GM19240 (cell line): ENCODE measurements at regions not wholly inside any gene's neighbourhood (a gene's known extent, or its start where the extent isn't known, plus 50 kb on each side); places are given as distances from the start of the nearest gene placed in this dataset.

Experiments used
- DNase-seq: peaks from one replicate; pipeline ENCODE4 v3.0.0; 2011; ENCODE audit warnings: low spot score; ENCODE audit not compliant: insufficient read length

DNA sequence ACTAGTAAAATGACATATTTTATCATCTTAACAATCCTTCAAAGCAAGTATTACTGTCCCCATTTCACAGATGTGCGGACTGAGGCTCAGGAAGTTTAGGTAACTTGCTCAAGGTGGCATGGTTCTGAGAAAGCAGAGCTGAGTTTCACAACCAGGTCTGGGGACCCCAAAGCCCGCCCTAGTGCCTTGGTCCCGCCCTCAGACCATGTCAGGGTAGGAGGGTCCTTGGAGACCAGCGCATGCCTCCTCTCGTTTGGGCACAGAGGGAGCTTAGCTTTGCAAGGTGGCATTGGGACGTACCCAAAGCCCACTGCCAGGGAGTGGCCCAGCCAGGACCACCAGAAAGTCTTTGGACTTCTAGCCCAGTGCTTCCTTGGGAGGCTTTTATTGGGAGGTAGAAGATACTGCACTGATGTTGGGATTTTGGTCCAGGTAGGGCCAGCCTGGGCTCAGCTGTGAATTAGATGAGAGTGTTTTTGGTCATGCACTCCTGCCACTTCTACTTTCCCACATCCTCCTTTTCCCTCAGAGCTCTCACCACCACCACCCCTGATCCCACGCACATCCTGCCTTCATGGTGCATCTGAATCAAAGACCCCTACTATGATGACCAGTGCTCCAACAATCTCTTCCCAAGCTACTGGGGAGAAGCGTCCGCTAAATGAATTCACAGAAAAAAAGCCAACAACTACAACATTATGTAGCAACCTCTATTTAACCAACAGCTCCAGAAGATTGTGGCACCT, 307.9 kb downstream of the TLE3 start:
- no peak for DNase-seq

DNA sequence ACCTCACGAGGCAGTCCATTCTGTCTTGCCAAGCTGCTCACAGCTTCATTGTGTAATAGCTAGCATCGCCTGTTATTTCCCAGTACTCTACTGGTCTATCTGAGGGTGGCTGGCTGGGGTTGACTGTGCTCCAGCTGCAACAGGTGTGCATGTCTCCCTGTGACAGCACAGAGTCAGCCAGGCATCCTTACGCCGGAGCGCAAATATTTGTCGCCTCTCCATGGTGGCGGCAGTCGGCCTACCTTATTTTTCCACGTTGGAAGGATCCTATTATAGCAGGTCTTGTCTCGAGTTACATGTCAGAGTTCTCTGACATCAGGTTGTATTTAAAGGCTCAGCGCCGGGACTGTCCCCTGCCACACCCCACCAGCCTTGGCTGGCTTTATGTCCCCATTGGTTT, 307.1 kb downstream of the TLE3 start:
- DNase-seq = no peak

DNA sequence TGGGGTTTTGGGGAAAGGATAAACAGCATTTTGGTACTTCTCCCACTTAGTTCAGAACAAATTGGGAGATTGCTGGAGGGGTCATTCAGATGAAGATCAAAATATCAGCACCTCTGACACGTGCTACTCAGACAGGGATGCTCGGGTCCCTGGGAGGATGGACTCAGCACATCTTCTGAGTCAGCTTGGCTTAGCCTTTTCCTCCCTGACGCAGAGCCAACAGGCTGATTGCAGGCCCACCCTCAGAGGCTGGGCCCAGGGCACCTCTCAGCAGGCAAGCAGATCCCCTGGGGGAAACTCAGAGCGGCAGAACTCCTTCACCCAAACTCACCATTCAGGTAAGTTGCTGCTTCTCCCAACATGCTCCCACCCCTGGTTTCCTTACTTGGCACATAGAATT, 304.9 kb downstream of the TLE3 start:
- DNase-seq = no peak

DNA sequence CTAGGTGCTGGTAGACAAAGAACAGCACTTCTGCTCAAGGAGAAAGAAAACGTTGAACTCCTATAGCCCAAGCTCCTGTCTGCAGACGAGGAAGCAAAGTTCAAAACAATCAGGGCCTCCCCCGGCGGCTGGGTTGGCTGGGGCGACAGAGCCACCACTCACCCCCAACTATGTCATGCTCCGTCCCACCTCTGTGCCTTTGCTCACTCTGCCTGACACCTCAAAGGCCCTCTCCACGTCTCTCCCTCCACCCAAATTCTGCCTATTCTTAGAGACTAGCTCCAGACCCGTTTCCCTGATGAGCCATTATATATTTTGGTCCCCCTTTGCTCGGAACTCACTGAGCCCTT, 304.3 kb downstream of the TLE3 start:
- DNase-seq = no peak

DNA sequence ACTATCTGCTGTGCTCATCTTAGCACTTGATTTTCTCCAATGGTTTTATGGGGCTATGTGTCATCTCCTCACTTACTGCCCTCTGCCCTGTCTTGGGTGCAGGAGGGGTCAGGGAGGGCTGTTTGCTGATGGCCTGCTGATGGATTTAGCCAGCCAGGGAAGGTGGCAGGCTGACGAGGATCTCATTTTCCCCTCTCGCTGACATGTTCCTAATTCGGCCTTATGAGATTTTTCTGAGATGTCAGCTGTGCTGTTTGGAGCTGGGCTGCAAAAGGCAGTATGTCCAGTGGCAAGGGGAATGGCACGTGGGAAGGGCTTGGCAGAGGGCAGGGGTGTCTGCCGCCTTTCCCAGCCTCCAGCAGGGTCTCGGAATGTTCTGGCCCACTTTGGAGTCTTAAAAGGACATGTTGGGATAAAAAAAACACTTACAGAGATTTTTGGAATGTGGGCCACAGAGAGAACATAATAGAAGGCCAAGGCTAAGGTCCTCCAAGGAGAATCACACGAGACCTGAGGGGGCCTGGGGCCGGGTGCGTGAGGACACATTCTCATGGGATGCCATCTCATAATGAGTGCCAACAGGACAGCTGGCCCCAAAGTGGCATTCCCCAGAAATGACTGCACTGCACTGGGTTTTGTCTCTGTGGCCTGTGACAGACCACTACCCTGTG, 303.8 kb downstream of the TLE3 start:
- DNase-seq = no peak

DNA sequence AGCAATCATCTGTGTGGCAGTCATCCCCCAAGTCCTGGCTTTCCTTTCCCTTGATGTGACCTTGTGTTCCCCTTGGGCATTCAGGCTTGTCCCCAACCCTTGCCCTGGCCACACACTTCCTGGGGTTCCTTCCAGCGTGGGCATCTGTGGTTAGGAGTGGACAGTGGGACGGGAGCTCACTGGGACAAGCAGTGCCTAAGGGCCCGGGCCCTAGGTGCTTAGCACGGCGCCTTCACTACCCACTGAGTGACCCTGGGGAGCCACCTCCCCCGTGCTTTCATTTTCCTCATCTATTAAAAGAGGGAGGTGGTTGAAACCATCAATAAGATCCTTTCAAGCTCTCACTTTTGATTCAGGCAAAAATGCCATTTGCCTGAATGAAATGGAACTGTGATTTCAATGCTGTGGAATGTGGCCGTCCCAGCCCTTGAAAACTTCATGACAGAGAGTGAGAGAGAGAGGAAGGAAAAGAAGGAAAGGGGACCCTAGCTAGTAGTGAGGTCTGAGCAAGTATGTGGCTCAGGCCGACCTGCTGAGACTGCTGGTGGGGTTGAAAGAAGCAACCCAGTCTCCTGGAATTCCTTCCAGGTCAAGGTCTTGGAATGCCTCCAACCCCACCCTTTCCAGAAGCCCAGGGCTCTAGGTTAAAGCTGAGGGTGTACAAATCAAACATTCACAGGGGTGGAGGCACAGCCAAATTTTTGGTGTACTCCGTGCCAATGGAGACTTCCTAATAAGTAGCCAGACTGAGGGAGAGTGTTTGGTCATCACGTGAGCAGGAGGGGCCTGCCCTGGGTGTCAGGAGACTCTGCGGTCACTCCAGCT, 302.9 kb downstream of the TLE3 start:
- no peak for DNase-seq

DNA sequence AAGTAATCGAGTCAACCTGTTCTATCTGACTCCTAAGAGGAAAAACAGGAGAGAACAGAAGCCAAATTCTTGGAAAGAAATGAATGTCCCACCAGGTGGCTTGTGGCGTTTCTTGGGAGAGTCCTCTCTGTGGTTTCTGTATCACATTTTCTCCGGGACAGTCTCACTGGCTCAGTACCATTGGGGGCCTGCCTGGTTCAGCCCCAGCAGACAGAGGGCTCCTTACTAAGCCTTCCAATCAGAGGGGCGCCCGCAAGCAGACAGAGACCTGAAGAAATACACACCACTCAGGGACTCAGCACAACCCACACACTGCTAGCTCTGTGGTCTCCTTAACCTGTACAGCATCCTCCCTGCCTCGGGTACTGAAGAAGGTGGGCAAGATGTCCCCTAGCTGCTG, 302.1 kb downstream of the TLE3 start:
- no peak for DNase-seq

DNA sequence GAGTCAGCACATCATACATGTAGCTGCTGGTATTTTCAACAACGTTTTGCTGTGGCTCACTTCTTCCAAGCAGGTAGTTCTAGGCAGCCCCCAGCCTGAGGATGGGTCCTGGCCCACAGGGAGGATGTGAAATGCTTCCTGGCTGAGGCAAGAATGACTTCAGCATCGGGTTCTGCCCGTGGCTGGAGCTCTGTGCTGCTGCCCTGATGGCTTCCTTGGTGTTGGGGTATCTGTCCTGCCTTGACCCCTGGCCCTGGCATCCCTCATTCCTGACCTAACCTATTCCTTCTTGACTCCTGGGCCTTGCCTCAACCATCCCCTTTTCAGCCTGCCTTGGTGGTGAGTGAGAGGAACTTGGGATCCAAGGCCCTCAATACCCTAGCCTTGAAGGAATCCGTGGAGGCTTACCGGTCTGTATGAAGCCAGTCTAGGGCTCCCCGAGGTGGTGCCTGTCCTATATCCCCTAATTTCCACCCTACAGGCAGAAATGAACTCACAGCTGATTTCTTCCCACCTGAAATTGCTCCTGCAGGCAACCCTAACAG, 300.6 kb downstream of the TLE3 start:
- DNase-seq = no peak

DNA sequence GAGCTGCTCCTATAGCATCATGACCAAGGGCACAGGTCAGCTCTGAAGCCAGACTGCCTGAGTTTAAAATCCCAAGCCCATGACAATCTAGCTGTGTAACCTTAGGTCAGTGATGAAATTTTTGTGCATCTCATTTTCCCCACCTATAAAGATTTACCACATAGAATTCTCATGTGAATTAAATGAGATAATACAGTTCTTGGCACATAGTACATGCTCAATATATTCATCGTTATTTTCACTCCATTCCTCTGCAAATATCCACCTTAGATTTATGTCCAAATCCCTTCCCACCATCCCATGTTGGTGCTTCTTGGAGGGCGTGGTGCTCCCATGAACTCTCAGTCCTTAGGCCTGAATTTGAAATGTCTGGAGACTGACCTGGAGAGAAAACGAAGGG, 300.1 kb downstream of the TLE3 start:
- no peak for DNase-seq

DNA sequence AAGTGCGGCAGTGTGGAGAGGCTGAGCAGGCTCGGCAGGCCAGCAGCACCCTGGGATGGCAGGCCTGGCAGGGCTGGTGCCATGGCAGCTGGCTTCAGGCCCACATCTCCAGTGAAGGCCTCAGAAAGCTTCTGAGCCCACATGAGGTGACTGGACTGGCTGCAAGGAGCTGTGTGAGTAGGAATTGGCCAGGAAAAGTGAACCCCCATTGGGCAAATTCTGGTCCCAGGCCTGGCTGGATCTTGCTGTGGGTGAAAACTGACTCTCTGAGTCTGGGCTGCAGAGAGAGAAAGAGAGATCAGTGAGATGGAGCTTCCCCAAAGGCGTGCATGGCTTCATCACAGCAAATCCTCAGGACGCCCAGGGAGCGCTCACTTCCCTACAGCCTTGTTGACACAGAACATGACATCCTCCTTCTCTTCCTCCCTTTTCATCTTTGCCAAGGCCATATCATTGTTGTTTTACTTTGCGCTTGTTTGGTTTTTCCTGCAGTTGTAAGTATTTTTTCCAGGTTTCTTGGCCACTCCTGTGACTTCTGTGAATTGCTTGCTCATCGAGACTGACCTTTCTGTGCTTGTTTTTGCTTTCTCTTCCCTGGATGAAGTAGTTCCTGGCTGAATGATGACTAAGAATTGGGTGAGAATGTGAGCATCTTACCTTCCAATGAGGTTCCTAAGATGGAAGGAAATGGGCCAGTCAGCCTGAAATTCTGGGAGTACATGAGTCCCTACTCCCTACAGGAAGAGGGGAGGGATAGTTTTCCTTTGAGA, 299.1 kb downstream of the TLE3 start:
- no peak for DNase-seq

DNA sequence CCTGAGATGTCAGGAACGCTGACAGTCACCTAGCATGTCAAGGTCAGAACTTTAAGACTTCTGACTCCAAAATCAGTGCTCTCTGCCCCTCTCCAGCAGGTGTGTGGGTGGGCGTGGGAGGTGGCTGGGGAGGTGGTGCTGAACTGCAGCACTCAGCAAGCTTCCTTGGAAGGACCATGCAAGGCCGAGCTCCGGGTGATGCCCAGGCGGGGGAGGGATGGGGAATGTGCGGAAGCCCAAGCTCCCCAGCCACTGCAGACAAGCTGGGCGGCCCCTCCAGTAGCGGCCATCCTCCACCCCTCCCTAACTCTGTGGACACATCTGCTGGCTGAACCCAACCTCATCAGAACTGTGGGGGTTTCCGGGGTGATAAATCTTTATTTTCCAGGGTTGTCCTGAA, 296.6 kb downstream of the TLE3 start:
- no peak for DNase-seq

DNA sequence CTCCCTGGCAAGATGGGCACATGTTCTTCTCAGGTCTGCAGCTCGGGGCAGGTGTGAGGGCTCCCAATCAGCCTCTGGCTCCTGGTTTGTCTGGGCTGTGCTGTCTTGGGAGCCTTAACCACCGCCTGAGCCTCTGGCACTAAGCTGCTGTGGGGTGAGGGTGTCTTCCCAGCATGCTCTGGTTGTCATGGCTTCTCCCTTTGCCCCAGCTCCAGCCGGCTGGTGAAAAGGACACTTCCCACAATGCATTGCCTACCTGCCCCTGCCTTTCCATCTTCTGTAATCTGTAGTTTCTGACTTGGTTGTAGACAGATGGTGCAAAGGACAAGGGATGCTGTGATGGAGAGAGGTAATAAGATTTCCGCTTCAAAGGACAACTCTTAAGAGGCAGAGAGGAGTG, 295.3 kb downstream of the TLE3 start:
- no peak for DNase-seq

DNA sequence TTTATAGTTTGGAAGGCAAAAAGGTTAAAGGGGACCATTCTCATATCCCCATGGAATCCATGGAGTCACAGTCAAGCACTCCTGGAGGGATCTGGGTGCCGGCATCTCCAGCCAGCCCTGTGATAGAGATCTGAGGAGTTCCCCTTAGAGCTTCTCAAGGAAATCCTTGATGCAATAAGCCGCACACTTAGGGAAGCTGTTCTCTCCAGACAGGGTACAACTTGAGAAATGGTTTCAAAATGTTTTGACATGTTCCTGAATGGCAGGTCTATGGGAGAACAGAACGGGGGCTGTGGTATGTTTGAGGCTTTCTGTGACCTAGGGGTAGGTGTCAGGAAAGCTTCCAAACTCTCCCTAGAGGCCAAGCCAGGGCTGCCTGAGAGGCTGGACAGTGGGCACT, 292.9 kb downstream of the TLE3 start:
- DNase-seq = no peak

DNA sequence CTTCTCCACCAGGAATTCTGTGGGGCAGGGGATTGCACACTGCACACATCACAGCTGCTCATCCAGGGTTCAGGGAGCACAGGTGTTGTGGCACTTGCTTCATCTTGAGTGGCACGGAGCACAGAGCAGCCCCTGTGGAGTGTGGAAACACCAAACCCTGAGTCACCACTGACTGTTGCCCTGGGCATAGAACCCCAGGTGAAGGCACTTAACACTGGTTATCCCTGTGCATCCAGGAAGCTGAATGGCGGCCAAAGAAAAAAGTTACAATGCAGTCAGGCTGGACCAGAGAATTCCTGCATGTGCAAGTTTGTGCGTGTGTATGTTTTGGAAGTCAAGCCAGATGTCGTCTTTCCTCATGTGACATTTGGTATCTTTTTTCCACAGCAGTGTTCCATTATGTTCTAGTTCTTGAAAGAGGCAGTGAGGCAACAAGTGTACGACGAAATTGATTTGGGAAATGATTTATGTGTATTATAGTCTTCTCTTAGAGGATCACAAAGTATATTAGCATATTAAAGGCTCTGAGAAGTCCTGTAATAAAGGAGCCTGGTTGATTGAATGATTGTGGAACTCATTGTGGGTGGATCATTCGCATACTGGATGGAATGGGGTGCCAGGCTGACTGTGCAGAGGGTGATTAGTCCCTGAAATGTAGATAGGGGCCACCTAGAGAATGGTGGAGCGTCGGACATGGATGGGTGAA, 292.3 kb downstream of the TLE3 start:
- no peak for DNase-seq

DNA sequence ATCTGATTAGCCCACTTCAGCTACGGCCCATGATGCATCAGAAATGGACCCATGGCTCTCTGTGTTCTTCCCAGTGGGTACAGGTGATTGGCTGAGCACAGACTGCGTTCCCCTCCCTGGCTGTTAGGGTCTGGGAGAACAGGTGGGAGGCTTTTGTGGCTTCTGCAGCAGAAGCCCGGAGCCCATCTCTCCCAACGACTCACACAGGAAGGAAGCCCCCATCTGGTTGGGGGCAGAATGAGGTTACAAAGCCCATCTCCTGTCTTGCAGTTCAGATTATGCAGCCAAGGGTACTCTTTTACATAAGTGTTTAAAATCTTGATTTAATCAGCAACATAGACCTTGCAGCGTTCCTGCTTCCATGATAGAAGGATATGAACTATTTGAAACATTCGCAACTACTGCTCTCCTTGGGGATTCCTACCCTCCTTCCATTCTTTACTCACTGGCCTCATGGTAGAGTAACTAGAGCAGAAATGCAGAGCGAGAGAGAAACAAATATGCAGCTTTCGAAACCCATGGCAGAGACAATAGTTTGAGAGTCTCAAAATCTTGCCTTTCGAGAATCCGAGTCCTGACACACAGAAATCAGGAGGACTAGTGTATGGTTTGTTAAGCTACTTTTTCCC, 291.3 kb downstream of the TLE3 start:
- DNase-seq = no peak

DNA sequence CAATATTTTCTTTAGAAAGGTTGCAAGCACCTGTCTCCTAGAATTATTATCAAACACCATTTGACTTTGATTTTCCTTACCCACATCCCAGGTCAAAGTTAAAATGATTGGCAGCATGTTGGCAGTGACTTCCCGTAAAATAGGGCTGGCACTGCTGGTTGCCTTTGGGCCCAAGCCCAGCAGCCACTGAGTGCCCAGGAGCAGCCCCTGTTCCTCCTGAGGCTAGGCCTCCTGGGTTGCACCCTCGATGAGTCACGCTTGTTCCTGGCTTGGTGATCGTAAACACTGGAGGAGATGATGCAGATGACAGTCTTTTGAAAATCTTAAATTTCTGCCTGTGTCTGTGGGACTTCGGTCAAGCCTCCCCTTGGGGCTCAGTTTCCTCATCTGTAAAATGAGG, 290.0 kb downstream of the TLE3 start:
- no peak for DNase-seq

DNA sequence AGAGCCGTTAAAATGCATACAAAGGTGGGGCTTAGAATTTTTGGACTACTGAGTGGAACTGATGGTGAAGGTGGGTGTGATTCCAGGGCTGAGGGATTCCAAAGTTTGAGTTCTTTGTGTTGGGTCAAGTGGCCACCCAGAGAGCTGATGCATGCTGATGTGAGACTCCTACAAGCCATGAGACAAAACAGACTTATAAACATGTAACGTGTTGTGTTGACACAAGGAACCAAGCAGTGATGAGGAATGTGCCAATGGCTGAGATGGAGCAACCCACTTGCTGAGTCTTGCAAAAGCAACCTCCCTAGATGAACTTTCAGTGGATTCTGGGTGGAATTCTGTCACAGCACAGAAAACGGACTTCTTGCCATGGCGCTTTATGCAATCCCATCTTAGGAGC, 289.0 kb downstream of the TLE3 start:
- no peak for DNase-seq

DNA sequence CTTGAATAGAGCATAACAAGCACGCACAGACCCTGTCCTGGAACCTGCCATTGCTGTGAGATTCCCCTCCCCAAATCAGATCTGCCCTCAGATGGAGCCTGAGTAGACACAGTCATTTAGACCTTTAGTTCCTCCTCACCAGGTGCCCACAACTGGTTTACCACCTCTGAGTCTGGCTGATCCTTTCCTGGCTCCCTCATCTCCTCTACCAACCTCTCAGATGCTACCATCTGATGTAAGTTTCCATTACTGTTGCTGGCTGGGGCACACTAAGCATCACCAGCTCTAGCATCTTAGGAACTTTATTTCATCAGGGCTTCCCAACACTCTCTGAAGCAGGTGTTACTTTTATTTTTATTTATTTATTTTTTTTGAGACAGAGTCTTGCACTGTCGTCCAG, 288.3 kb downstream of the TLE3 start:
- no peak for DNase-seq

DNA sequence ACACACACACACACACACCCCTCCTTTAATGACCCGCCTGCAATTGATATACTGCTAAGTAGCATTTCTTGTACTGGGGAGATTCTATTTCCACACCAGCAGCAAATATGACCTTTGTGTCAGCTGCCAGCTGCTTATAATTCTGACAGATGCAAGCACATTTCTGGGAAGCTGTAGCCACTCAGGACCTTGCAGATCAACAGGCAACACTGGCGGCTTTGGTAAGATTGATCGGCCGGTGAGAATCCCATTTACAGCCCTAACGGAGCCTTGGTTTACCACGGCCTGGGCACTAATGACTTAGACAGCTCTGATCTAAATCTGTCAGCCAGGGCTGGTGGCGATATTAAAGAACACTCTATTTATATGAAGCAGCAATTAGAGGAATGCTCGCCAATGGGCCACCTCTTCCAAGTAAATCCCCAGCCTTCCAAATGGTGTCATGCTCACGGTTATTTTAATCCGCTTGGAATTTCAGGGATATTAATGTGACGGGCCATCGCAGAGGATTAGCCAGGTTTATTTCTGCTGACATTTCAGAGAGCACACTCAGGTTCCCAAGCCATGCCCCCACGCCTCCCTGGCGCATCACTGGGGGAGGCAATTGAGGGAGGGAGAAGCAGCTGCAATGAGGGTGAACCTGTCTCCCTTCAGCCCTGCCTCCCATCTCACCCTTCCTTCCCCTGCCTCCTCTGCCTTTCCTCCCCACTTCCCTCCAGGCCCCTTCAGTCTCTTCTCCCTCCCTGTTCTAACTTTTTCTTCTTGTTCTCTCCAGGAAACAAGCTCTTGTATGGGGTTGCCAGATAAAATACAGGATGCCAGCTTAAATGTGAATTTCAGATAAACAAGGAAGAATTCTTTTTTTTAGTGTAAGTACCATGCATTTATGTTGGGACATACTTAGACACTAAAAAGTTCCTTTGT, 287.0 kb downstream of the TLE3 start:
- no peak for DNase-seq
